BJ (cell line): ENCODE measurements at regions not wholly inside any gene's neighbourhood (a gene's known extent, or its start where the extent isn't known, plus 50 kb on each side); places are given as distances from the start of the nearest gene placed in this dataset.
A peak's percentile ranks its signal among the peaks of the same experiment; 100 is the strongest.
"Not testable (repeated sequence)": the region's sequence is repeated elsewhere in the genome, so short reads cannot be mapped to it uniquely, and the experiment has no call there.

Experiments
- CTCF ChIA-PET: fragments of 350-600 bp; formaldehyde crosslinking; extraction: SDS; loops from one replicate; lab custom pipeline; 2021; ENCODE audit warnings: antibody characterized with exemption, inconsistent platforms; lab: Yijun Ruan, JAX
- POLR2A ChIA-PET: fragments of 300-600 bp; sonication (Branson Sonifier 250); formaldehyde crosslinking; extraction: SDS; loops from one replicate; lab custom pipeline; 2021; ENCODE audit warnings: antibody characterized with exemption; lab: Charles Lee
- DNase-seq: peaks from one replicate; pipeline ENCODE4 v3.0.0-alpha.2; 2011; ENCODE audit warnings: low read depth
- H3K27me3 ChIP-seq: 2 replicates; pipeline ENCODE4 v1.6.0; 2011; ENCODE audit warnings: low read length; ENCODE audit not compliant: control insufficient read depth, insufficient read depth
- H3K36me3 ChIP-seq: 2 replicates; pipeline ENCODE4 v1.5.1; 2011; ENCODE audit warnings: low read length; ENCODE audit not compliant: control insufficient read depth, insufficient read depth
- H3K4me3 ChIP-seq: 2 replicates; pipeline ENCODE4 v1.5.1; 2011; ENCODE audit warnings: low read depth, mild to moderate bottlenecking, control low read depth, low read length
- TF ChIP-seq, protein P1 (sequence below): IDR thresholded peaks from 2 replicates; pipeline ENCODE4 v1.5.1; 2011; ENCODE audit warnings: low read depth, mild to moderate bottlenecking, control low read depth, inconsistent platforms, low read length, moderate library complexity; ENCODE audit not compliant: insufficient read depth

DNA sequence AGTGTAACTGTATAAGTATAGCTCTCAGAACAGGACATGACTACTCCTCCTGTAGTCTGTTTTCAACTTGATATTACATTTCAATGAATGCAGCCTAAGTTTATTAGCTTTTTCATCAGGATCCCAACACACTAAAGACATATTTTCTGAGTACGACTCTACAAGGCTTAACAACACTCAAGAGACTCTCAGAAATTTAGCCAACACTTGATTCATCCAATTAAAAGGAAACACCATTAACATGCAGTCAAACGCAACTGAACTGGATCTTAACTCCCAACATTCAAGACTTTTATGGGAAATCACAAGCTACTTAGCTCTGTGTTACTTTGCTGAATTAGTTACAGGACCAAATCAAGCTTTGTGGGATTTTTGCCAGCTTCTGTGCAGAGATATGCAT lies 65.2 kb upstream of the SGIP1 start:
- DNase-seq = no peak
- TF ChIP-seq, protein P1, sequence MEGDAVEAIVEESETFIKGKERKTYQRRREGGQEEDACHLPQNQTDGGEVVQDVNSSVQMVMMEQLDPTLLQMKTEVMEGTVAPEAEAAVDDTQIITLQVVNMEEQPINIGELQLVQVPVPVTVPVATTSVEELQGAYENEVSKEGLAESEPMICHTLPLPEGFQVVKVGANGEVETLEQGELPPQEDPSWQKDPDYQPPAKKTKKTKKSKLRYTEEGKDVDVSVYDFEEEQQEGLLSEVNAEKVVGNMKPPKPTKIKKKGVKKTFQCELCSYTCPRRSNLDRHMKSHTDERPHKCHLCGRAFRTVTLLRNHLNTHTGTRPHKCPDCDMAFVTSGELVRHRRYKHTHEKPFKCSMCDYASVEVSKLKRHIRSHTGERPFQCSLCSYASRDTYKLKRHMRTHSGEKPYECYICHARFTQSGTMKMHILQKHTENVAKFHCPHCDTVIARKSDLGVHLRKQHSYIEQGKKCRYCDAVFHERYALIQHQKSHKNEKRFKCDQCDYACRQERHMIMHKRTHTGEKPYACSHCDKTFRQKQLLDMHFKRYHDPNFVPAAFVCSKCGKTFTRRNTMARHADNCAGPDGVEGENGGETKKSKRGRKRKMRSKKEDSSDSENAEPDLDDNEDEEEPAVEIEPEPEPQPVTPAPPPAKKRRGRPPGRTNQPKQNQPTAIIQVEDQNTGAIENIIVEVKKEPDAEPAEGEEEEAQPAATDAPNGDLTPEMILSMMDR = no peak
- CTCF ChIA-PET = interaction anchor here (1.2 to 2.1 kb wide), 6 partner anchors 9 to 257 kb away, joined by 3 to 9 read pairs (median 6); no protein-coding TSS in a partner anchor
- H3K36me3 ChIP-seq = no peaks in the 10 kb centered on the region
- POLR2A ChIA-PET = no interaction called here
- H3K27me3 ChIP-seq = no peaks in the 10 kb centered on the region
- H3K4me3 ChIP-seq = no peak overlapping the region

GRCh38 chr1:66475940-66476339 lies 58.0 kb upstream of the SGIP1 start:
- CTCF ChIA-PET = no interaction called here
- H3K36me3 ChIP-seq = no peaks in the 10 kb centered on the region
- no peak overlapping the region for H3K4me3 ChIP-seq
- no peak for DNase-seq
- TF ChIP-seq, protein P1 = no peak
- POLR2A ChIA-PET = no interaction called here
- H3K27me3 ChIP-seq = no peaks in the 10 kb centered on the region

DNA sequence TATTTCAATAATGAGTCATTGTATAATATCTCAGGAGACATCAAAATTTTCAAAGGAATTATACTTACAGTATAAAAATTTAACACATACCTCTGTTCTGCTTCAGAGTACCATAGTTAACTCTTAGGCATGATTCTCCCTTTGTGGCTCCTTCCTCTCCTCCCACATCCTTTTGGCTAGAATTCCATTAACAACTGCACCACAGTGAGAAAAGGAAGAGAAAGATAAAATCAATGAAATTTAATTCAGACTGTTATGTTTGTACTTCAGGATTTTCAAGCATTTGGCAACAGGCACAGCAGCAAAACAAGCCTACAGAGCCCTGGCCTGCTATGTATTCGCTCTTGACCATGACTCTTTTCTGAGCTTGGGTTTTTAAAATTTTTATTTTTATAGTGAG lies 57.2 kb upstream of the SGIP1 start:
- peak; percentile 70 for DNase-seq
- ChIA-PET POLR2A (no interaction called here), CTCF (interaction anchor here (1.4 to 2.0 kb wide), 4 partner anchors 8 to 30 kb away, joined by 3 to 7 read pairs (median 6); no protein-coding TSS in a partner anchor)
- Histone ChIP-seq H3K27me3 (no peaks in the 10 kb centered on the region), H3K4me3 (no peak overlapping the region), H3K36me3 (no peaks in the 10 kb centered on the region)
- TF ChIP-seq, protein P1 = no peak

- DNase-seq = peak; percentile 79
- Histone ChIP-seq H3K27me3 (no peaks in the 10 kb centered on the region), H3K36me3 (no peaks in the 10 kb centered on the region), H3K4me3 (no peak overlapping the region)
- CTCF ChIA-PET = interaction anchor here (0.7 to 2.0 kb wide), 8 partner anchors 10 to 32 kb away, joined by 3 to 7 read pairs (median 3); no protein-coding TSS in a partner anchor
- POLR2A ChIA-PET = interaction anchor here (0.6 kb wide), 1 partner anchor 60 kb away, joined by 3 read pairs; no protein-coding TSS in a partner anchor
- TF ChIP-seq, protein P1 = no peak
These were observed 55.8 kb upstream of the SGIP1 start for GRCh38 chr1:66478116-66478515.

DNA sequence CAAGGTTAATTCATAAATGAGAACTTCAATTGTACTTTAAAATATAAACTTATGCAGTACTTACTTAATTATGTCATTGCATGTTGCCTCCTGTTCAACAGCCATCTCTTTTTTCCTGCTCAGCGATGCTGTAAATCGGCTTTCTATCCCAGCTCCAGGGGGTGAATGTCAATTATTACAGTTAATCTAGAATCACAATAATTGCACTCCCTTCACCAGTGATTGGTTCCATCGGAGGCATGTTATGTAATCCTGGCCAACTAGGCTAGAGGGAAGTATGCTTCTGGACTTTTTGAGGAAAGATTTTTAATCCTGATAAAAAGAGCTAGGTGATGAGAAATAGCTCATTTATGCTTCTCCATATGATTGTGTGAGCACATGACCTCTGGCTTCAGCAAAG lies 53.8 kb upstream of the SGIP1 start:
- no peak for DNase-seq
- Histone ChIP-seq H3K36me3 (no peaks in the 10 kb centered on the region), H3K27me3 (no peaks in the 10 kb centered on the region), H3K4me3 (no peak overlapping the region)
- ChIA-PET CTCF (interaction anchor here (1.6 kb wide), 2 partner anchors 10 to 12 kb away, joined by 6 read pairs; no protein-coding TSS in a partner anchor), POLR2A (no interaction called here)
- TF ChIP-seq, protein P1 = no peak

- POLR2A ChIA-PET, H3K36me3 ChIP-seq, H3K27me3 ChIP-seq, H3K4me3 ChIP-seq, DNase-seq: not testable (repeated sequence)
- CTCF ChIA-PET = interaction anchor here (1.6 kb wide), 1 partner anchor 13 kb away, joined by 6 read pairs; no protein-coding TSS in a partner anchor
These were observed 52.7 kb upstream of the SGIP1 start for GRCh38 chr1:66481215-66481614.
